ENCODE measurements at regions not wholly inside any gene's neighbourhood (a gene's known extent, or its start where the extent isn't known, plus 50 kb on each side); places are given as distances from the start of the nearest gene placed in this dataset.

GRCh38 chr5:114838937-114839336 lies 330.8 kb downstream of the TRIM36 start:
- WGBS, 2 donors, result 67 to 73% methylated on average over 2 of the region's 2 CpGs
- intact Hi-C loops (cut with DNase I), result no loop called here
- H3K9me3 ChIP-seq, result peaks cover 0 to 10% (median 0%) of the 10 kb centered on the region in 11 donors
- no peak overlapping the region for H3K27ac ChIP-seq
- DNase-seq, result no peak
- TF ChIP-seq CTCF (IDR thresholded peaks at IDR 0.05), result no peak
- no peaks in the 10 kb centered on the region for H3K27me3 ChIP-seq
- no peak overlapping the region for H3K4me3 ChIP-seq
- no peaks in the 10 kb centered on the region for H3K36me3 ChIP-seq
- no peaks in the 10 kb centered on the region for H3K4me1 ChIP-seq
- no peak for ATAC-seq

DNA sequence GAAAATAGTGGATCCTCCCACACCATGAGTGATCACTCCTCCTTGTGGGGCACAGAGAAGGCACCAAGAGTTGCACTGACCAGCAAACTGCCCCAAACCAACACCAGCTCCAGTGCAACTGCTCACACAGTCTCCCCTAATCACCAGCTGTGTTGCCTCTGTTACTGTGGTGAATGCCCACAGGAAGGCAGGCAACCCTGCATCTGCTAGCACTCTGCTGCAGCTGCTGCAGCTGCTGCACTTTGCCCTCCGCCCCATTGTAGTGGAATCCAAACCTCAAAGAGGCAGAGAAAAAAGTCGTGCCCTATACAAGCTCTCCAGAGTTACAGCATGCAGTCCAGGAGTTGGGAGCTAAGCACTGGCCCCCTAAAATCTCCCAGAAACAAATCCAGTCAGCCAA lies 339.6 kb downstream of the TRIM36 start:
- Histone ChIP-seq H3K4me3 (no peak overlapping the region), H3K27me3 (no peaks in the 10 kb centered on the region), H3K4me1 (no peaks in the 10 kb centered on the region), H3K9me3 (peaks cover 0 to 28% (median 2%) of the 10 kb centered on the region in 11 donors), H3K27ac (no peak overlapping the region), H3K36me3 (no peaks in the 10 kb centered on the region)
- 52 to 70% methylated on average over 2 of the region's 2 CpGs for WGBS, 2 donors
- ATAC-seq (no peak), DNase-seq (no peak)
- TF ChIP-seq CTCF (IDR thresholded peaks at IDR 0.05), result no peak
- intact Hi-C loops (cut with DNase I), result no loop called here

DNA sequence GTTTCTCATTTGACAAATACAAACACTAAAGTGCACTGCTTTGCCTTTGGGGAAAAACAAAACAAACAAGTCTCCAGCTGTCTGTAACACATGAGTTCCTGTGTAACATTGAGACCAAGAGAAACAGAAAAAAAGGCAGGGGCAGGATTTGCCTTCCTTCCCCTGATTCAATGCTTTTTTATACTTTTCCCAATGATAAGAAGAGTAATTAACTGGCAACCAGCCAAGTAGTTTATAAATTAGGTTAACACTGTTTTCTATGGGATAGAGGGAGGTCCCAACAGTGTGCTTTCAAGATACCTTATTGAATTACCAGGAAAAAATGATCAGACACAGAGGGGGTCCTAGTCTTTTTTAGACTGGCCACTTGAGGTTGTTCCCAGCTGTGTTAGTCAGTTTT lies 346.8 kb downstream of the TRIM36 start:
- Histone ChIP-seq H3K36me3 (no peaks in the 10 kb centered on the region), H3K4me3 (no peak overlapping the region), H3K4me1 (no peaks in the 10 kb centered on the region), H3K27me3 (no peaks in the 10 kb centered on the region), H3K9me3 (peaks cover 0 to 61% (median 6%) of the 10 kb centered on the region in 11 donors), H3K27ac (no peak overlapping the region)
- no peak for TF ChIP-seq CTCF (IDR thresholded peaks at IDR 0.05)
- DNase-seq, result no peak
- intact Hi-C loops (cut with DNase I), result no loop called here
- no peak for ATAC-seq

DNA sequence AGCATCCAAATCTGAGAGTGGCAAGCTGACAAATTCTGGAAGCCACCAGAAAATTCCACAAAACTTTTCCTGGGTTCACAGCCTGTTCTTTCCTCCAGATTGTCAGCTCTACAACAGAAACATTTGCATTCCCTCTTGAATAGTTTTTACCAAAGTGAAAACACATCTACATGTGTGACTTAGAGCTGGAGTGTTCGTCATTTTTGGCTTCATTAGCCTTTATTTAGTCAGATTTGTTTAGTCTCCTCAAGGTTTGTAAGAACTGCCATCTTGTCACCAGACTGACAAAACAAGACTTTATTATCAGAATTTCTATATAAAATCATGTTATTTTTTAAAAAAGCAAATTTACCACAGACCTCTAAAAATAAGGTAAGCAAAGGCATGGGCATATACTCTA lies 347.3 kb downstream of the TRIM36 start:
- intact Hi-C loops (cut with DNase I), result no loop called here
- peaks cover 0 to 58% (median 5%) of the 10 kb centered on the region in 11 donors for H3K9me3 ChIP-seq
- 41 to 44% methylated on average over 1 of the region's 1 CpG for WGBS, 2 donors

More for the DNA sequence above, 347.3 kb downstream of the TRIM36 start:
- ATAC-seq, result no peak
- no peaks in the 10 kb centered on the region for H3K36me3 ChIP-seq
- no peak overlapping the region for H3K4me3 ChIP-seq
- no peak overlapping the region for H3K27ac ChIP-seq
- no peaks in the 10 kb centered on the region for H3K4me1 ChIP-seq
- no peak for TF ChIP-seq CTCF (IDR thresholded peaks at IDR 0.05)
- H3K27me3 ChIP-seq, result no peaks in the 10 kb centered on the region
- no peak for DNase-seq
